GM18858 (cell line): ENCODE measurements at regions not wholly inside any gene's neighbourhood (a gene's known extent, or its start where the extent isn't known, plus 50 kb on each side); places are given as distances from the start of the nearest gene placed in this dataset.

Experiments
- ATAC-seq: cut with Tn5 transposase; IDR thresholded peaks from one replicate; pipeline ENCODE4 v1.9.1; 2021; ENCODE audit not compliant: unreplicated experiment

GRCh38 chr6:126738146-126738545 is 380.3 kb upstream of the RSPO3 start:
- no peak for ATAC-seq

GRCh38 chr6:126738641-126739040 is 379.8 kb upstream of the RSPO3 start:
- ATAC-seq, result no peak

- ATAC-seq, result no peak
Measured at GRCh38 chr6:126743076-126743475, 375.4 kb upstream of the RSPO3 start.

GRCh38 chr6:126747728-126748540 is 370.5 kb upstream of the RSPO3 start:
- no peak for ATAC-seq

GRCh38 chr6:126753606-126754005 is 364.9 kb upstream of the RSPO3 start:
- ATAC-seq, result no peak

GRCh38 chr6:126761854-126762253 is 356.6 kb upstream of the RSPO3 start:
- ATAC-seq, result no peak

- no peak for ATAC-seq
Measured at GRCh38 chr6:126764104-126764503, 354.4 kb upstream of the RSPO3 start.

GRCh38 chr6:126764671-126765070 is 353.8 kb upstream of the RSPO3 start:
- no peak for ATAC-seq

GRCh38 chr6:126766820-126767219 is 351.7 kb upstream of the RSPO3 start:
- no peak for ATAC-seq

GRCh38 chr6:126767711-126768110 is 350.8 kb upstream of the RSPO3 start:
- no peak for ATAC-seq

GRCh38 chr6:126770176-126770575 is 348.3 kb upstream of the RSPO3 start:
- no peak for ATAC-seq

GRCh38 chr6:126773112-126773805 is 345.2 kb upstream of the RSPO3 start:
- ATAC-seq, result no peak

GRCh38 chr6:126779331-126779730 is 339.1 kb upstream of the RSPO3 start:
- ATAC-seq, result no peak

GRCh38 chr6:126781582-126781981 is 336.9 kb upstream of the RSPO3 start:
- ATAC-seq, result no peak

- ATAC-seq, result no peak
Measured at GRCh38 chr6:126784161-126784790, 334.2 kb upstream of the RSPO3 start.

GRCh38 chr6:126786262-126786661 is 332.2 kb upstream of the RSPO3 start:
- no peak for ATAC-seq

- ATAC-seq, result no peak
Measured at GRCh38 chr6:126787635-126788034, 330.8 kb upstream of the RSPO3 start.

GRCh38 chr6:126788861-126789365 is 329.6 kb upstream of the RSPO3 start:
- ATAC-seq, result no peak

GRCh38 chr6:126792340-126793085 is 326.0 kb upstream of the RSPO3 start:
- ATAC-seq, result no peak

GRCh38 chr6:126795161-126795560 is 323.3 kb upstream of the RSPO3 start:
- no peak for ATAC-seq

GRCh38 chr6:126797981-126798380 is 320.5 kb upstream of the RSPO3 start:
- no peak for ATAC-seq
